Left renal pelvis (tissue), 4 donors: ENCODE measurements at regions not wholly inside any gene's neighbourhood (a gene's known extent, or its start where the extent isn't known, plus 50 kb on each side); places are given as distances from the start of the nearest gene placed in this dataset.
"Not testable (repeated sequence)": the region's sequence is repeated elsewhere in the genome, so short reads cannot be mapped to it uniquely, and the experiment has no call there.

Experiments used
- DNase-seq, 4 donors: peaks; one replicate each; pipeline ENCODE4 v3.0.0-alpha.2; 2013; ENCODE audit warnings: low read depth in 4 of 4, low spot score in 3 of 4

GRCh38 chr4:60422439-60422838 is 777.7 kb upstream of the ADGRL3 start:
- no peak for DNase-seq

DNA sequence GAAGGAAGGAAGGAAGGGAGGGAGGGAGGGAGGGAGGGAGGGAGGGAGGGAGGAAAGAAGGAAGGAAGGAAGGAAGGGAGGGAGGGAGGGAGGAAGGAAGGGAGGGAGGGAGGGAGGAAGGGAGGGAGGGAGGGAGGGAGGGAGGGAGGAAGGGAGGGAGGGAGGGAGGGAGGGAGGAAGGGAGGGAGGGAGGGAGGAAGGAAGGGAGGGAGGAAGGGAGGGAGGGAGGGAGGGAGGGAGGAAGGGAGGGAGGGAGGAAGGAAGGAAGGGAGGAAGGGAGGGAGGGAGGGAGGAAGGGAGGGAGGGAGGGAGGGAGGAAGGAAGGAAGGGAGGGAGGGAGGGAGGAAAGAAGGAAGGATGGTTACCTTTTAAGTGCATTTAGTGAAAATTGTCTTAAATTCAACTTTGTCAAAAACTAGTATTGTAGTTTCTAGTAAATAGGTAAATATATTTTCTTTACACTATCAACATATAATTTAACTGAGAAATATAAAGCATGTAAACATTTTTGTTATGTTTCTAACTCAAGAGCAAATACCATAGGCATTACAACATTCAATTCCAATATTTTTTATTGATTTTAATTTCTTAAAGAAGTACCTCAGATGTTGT is 776.4 kb upstream of the ADGRL3 start:
- DNase-seq = not testable (repeated sequence)

- DNase-seq = no peak
These were observed 767.2 kb upstream of the ADGRL3 start for GRCh38 chr4:60432911-60433310.

GRCh38 chr4:60443068-60443467 is 757.1 kb upstream of the ADGRL3 start:
- DNase-seq = no peak

- no peak for DNase-seq
These were observed 756.3 kb upstream of the ADGRL3 start for GRCh38 chr4:60443796-60444195.

- DNase-seq = no peak
These were observed 750.1 kb upstream of the ADGRL3 start for GRCh38 chr4:60450054-60450453.

GRCh38 chr4:60452266-60452665 is 747.9 kb upstream of the ADGRL3 start:
- no peak for DNase-seq

GRCh38 chr4:60455380-60455779 is 744.7 kb upstream of the ADGRL3 start:
- no peak for DNase-seq

DNA sequence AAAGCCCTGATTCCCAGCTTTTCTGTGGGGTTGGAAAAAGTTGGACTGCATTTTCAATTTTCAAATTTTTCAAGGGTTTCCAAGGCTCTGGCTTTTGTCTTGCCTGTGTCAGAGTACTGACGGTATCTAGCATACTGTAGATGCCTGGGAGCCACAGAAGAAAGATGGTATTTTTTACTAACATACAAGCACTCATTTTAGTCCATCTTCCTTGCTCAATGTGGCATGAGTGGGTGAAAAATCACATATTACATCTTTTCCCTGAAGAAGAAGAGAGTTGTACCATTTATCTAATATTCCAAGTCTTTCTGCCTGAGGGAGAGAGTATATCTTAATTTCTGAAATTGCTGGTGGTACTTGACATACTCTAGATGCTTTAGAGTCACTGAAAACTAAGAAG is 738.6 kb upstream of the ADGRL3 start:
- no peak for DNase-seq

GRCh38 chr4:60463857-60464502 is 736.1 kb upstream of the ADGRL3 start:
- DNase-seq = no peak

DNA sequence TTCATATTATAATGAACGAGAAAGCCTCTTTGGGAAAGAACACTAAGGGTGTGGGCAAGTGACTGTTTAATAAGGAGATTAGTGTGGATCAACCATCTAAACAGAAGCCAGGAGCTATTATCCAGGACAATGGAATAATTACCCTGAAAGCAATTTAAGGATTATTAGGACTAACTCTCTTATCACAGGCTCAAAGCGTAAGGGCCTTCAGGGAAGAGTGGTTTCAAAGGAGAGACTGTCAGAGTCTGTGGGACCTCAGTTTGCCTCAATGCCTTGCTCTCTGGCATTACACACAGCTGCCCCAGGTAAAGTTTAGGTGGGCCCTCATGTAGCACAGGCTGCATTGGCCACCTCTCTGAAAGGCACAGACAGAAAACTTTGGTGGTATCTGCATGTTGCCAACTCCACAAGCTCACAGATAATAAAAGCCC is 717.2 kb upstream of the ADGRL3 start:
- no peak for DNase-seq

- DNase-seq = no peak
These were observed 714.9 kb upstream of the ADGRL3 start for GRCh38 chr4:60485276-60485675.

- DNase-seq = not testable (repeated sequence)
These were observed 712.9 kb upstream of the ADGRL3 start for GRCh38 chr4:60487118-60487761.

- no peak for DNase-seq
These were observed 699.3 kb upstream of the ADGRL3 start for GRCh38 chr4:60500810-60501209.

- DNase-seq = no peak
These were observed 697.4 kb upstream of the ADGRL3 start for GRCh38 chr4:60502733-60503132.

DNA sequence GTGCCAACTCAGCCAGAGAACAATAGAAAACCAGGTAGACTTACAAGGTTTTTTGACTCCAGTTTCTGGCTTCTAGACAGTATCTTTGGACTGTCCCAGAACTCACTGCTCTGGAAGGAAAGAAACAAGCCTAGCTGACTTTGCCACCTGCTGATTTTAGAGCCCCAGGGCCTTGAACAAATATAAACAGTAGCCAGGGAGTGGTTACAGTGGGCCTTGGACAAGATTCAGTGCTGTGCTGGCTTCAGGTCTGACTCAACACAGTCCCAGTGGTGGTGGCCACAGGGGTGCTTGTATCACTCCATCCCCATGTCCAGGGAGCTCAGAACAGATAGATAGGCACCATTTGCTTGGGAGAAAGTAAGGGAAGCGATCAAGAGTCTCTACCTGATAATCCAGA is 694.1 kb upstream of the ADGRL3 start:
- DNase-seq = no peak

DNA sequence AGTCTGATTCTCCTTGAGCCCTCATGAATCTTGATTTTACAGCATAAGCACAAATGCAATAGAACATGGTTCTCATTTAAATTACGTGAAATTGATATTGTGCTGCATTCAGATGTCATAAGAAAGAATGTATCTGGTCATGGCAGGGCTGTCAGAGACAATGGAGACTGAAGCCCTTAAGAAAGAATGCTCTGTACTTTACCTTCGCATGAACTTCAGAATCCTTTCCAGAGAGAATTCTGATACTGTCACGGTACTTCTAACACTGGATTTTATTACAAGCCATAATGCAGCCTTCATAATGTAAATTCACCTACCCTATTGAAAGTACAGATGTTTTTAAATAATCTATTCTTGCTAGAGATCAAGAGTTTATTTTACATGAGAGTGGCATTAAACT is 677.9 kb upstream of the ADGRL3 start:
- no peak for DNase-seq

GRCh38 chr4:60531776-60532379 is 668.2 kb upstream of the ADGRL3 start:
- DNase-seq = no peak

- no peak for DNase-seq
These were observed 655.1 kb upstream of the ADGRL3 start for GRCh38 chr4:60544981-60545380.

DNA sequence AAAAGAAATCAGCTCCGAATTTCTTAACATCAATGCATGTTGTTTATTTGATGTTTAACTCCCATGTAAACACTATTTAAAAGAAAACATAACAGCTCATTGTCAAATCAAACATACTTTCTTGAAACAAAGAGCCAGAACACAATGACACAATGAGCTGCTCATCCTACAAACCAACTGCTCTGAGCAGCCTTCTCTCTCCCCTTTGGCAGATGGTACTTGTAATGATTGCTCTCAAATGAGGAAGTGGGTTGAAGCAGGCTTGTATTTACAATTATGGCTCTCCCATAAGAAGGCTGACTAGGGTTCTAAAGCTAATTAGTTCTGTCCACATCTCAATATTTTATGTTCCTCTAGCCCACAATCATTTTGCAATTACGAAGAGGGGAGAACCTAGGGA is 637.8 kb upstream of the ADGRL3 start:
- no peak for DNase-seq

GRCh38 chr4:60565558-60565957 is 634.6 kb upstream of the ADGRL3 start:
- DNase-seq = no peak

DNA sequence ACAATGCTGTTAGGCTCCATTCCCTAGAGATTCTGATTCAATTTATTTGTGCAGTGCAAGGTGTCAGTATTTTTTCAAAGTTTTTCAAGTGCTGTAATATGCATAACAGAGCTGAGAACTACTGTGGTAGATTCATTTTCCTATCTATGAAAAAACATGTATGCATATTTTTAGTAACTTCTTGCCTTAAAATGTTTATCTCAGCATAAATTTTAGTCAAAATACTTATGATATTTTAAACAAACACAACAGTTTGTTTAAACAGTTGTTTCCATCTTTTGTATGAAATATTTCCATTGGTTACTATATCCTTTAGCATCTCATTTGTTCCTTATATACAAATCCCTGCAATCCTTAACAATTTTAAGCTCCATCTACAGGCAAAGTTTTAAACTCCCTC is 624.8 kb upstream of the ADGRL3 start:
- DNase-seq = no peak
